ENCODE measurements at regions not wholly inside any gene's neighbourhood (a gene's known extent, or its start where the extent isn't known, plus 50 kb on each side); places are given as distances from the start of the nearest gene placed in this dataset.

DNA sequence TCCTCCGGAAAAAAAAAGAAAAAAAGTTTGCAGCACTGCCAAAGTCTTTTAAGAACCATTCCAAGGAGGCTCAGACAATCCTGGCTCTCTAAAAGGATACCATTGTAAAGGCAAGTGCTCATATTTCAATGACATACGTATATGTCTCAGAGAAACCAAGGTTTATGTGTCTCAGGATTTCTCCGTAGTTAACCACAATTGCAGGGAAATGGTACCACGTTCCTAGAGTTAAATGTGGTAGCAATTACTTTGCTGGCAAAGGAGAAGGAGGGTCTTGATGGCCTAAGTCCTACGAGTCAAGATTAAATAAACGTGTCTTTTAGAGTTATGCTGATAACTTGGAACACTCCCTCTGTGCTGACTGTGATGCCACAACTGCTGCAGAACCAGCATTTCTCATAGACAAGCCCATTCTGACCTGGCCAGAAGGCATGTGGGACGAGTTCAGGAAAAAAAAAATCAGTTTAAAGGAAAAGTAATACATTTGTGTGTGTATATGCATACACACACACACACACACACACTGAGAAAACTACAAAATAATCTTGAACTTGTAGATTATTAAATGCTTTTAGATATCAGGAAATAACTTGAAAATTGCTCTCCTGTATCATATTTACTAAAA, 245.9 kb downstream of the FGFR2 start:
- TF ChIP-seq CTCF (IDR thresholded peaks at IDR 0.05; ENCODE audit: low read length, missing control alignments): no peak
- H3K4me3 ChIP-seq (replicated peaks; ENCODE audit: low read depth, low read length): no peak overlapping the region
- DNase-seq (ENCODE audit: low read depth): no peak

GRCh38 chr10:121355161-121355560, 243.1 kb downstream of the FGFR2 start:
- no peak for DNase-seq (ENCODE audit: low read depth)
- TF ChIP-seq CTCF (IDR thresholded peaks at IDR 0.05; ENCODE audit: low read length, missing control alignments): no peak
- H3K4me3 ChIP-seq (replicated peaks; ENCODE audit: low read depth, low read length): no peak overlapping the region

- DNase-seq (ENCODE audit: low read depth): no peak
- TF ChIP-seq CTCF (IDR thresholded peaks at IDR 0.05; ENCODE audit: low read length, missing control alignments): no peak
- H3K4me3 ChIP-seq (replicated peaks; ENCODE audit: low read depth, low read length): no peak overlapping the region
Observed at GRCh38 chr10:121356183-121356582, 242.1 kb downstream of the FGFR2 start.

DNA sequence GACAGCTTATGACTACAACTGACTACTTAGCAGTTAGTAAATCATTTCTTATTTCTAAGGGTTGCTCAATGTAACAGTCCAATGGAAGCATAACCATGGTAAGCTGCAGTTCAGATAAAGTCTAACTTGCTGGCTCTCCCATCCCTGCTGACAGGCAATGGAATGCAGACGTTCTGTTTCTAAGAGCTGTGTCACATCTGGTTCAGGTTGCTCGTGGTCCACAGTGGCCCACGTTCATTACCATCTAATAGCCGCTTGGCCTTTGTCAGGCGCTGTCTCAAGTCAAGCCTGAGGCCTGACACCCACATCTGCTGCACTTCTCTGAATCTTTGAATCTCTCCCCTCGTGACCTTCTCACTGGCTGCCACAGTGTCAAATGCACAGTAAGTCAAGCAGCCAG, 240.8 kb downstream of the FGFR2 start:
- no peak for TF ChIP-seq CTCF (IDR thresholded peaks at IDR 0.05; ENCODE audit: low read length, missing control alignments)
- no peak for DNase-seq (ENCODE audit: low read depth)
- no peak overlapping the region for H3K4me3 ChIP-seq (replicated peaks; ENCODE audit: low read depth, low read length)

DNA sequence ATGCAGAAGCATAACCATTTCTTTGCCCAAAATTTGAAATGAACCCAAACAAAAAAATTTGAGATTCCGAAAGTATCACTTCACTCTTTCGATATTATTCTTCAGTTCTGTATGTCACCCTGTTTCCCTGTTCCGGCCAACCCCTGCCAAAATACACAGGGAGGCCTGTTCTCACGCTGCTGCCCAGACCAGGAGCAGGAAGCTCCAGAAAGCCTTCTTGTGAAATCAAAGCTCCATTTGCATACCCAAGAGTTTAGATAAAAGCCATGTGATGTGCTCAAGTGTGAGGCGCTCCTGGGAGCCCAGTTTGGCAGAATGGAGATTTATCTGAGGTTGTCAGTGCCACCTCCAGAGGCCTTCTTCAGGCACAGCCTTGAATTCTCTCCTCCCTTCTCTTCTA, 236.2 kb downstream of the FGFR2 start:
- H3K4me3 ChIP-seq (replicated peaks; ENCODE audit: low read depth, low read length): no peak overlapping the region
- DNase-seq (ENCODE audit: low read depth): no peak
- no peak for TF ChIP-seq CTCF (IDR thresholded peaks at IDR 0.05; ENCODE audit: low read length, missing control alignments)

- H3K4me3 ChIP-seq (replicated peaks; ENCODE audit: low read depth, low read length): no peak overlapping the region
Observed at GRCh38 chr10:121365566-121365965, 232.7 kb downstream of the FGFR2 start.

More at GRCh38 chr10:121365566-121365965, 232.7 kb downstream of the FGFR2 start:
- TF ChIP-seq CTCF (IDR thresholded peaks at IDR 0.05; ENCODE audit: low read length, missing control alignments): no peak
- DNase-seq (ENCODE audit: low read depth): no peak
